Coronary artery (tissue), 2 donors: ENCODE measurements at regions not wholly inside any gene's neighbourhood (a gene's known extent, or its start where the extent isn't known, plus 50 kb on each side); places are given as distances from the start of the nearest gene placed in this dataset.

Experiments used
- DNase-seq: peaks from one replicate; pipeline ENCODE4 v3.0.0-alpha.2; 2017; ENCODE audit warnings: low spot score
- H3K27ac ChIP-seq, 2 donors: fragments of 200-600 bp; sonication (generic); one replicate each; pipeline ENCODE4 v1.5.1; 2016 to 2019
- H3K4me3 ChIP-seq: fragments of 200-600 bp; sonication (generic); 2 replicates; pipeline ENCODE4 v1.5.1; 2016; ENCODE audit warnings: mild to moderate bottlenecking, moderate library complexity
- TF ChIP-seq, protein P1 (sequence below): fragments of 200-600 bp; sonication (generic); IDR thresholded peaks from one replicate; pipeline ENCODE4 v1.5.1; 2019; ENCODE audit warnings: antibody characterized with exemption

- H3K4me3 ChIP-seq, result no peak overlapping the region
- DNase-seq, result no peak
- H3K27ac ChIP-seq, result no peak overlapping the region
- TF ChIP-seq, protein P1, sequence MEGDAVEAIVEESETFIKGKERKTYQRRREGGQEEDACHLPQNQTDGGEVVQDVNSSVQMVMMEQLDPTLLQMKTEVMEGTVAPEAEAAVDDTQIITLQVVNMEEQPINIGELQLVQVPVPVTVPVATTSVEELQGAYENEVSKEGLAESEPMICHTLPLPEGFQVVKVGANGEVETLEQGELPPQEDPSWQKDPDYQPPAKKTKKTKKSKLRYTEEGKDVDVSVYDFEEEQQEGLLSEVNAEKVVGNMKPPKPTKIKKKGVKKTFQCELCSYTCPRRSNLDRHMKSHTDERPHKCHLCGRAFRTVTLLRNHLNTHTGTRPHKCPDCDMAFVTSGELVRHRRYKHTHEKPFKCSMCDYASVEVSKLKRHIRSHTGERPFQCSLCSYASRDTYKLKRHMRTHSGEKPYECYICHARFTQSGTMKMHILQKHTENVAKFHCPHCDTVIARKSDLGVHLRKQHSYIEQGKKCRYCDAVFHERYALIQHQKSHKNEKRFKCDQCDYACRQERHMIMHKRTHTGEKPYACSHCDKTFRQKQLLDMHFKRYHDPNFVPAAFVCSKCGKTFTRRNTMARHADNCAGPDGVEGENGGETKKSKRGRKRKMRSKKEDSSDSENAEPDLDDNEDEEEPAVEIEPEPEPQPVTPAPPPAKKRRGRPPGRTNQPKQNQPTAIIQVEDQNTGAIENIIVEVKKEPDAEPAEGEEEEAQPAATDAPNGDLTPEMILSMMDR, result no peak
Observed at GRCh38 chr16:6341981-6342380, 990.7 kb upstream of the RBFOX1 start.

GRCh38 chr16:6335072-6335471 is 997.6 kb upstream of the RBFOX1 start:
- Histone ChIP-seq H3K4me3 (no peak overlapping the region), H3K27ac (no peak overlapping the region)
- TF ChIP-seq, protein P1, result no peak
- no peak for DNase-seq

- Histone ChIP-seq H3K4me3 (no peak overlapping the region), H3K27ac (no peak overlapping the region)
- no peak for DNase-seq
- TF ChIP-seq, protein P1, result no peak
Observed at GRCh38 chr16:6331770-6332169, 1000.9 kb upstream of the RBFOX1 start.

DNA sequence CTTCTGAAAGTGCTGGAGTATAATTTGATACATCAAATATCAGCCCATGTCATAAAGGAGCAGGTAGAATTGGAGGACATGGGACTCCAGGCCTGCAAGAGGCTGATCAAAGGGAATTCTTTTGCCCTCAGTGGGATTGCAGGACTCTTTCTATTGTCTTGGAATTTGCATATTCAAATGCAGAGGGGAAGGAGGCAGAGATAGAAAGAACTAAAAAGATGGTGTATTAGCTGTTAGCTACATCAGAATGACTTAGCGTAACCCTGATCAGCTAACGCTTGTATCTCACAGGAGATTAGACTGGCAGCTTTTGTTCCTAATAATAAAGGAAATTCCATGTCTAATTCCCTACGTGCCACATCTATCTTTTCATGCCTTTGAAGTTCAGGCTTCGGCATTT is 1014.7 kb upstream of the RBFOX1 start:
- no peak for DNase-seq
- H3K27ac ChIP-seq, result no peak overlapping the region
- TF ChIP-seq, protein P1, result no peak
- H3K4me3 ChIP-seq, result no peak overlapping the region

GRCh38 chr16:6309271-6309670 is 1023.4 kb upstream of the RBFOX1 start:
- no peak overlapping the region for H3K4me3 ChIP-seq
- H3K27ac ChIP-seq, result no peak overlapping the region
- TF ChIP-seq, protein P1, result no peak
- no peak for DNase-seq

DNA sequence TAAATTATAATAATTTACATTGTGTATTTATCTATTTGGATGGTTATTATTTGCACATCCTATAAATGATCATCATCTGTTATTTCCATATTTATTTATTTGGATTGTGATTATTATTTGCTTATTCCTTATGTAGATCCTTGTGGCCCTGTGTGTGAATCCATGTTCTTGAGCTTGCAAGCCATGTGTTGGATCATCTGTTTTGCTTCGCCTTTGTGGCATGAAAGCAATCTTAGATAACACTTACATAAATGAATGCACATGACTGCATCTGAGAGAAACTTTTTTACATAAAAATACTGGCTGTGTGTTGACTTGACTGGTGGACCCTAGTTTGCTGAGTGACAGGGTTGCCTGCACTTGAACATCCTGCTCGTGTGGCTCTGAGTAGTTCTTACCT is 1024.5 kb upstream of the RBFOX1 start:
- no peak for DNase-seq
- no peak overlapping the region for H3K4me3 ChIP-seq
- H3K27ac ChIP-seq, result no peak overlapping the region
- TF ChIP-seq, protein P1, result no peak

- no peak overlapping the region for H3K27ac ChIP-seq
- DNase-seq, result no peak
Observed at GRCh38 chr16:6300523-6300922, 1032.1 kb upstream of the RBFOX1 start.

More at GRCh38 chr16:6300523-6300922, 1032.1 kb upstream of the RBFOX1 start:
- H3K4me3 ChIP-seq, result no peak overlapping the region
- TF ChIP-seq, protein P1, result no peak
